ENCODE measurements at regions not wholly inside any gene's neighbourhood (a gene's known extent, or its start where the extent isn't known, plus 50 kb on each side); places are given as distances from the start of the nearest gene placed in this dataset.

GRCh38 chr5:143761663-143762062, 50.3 kb upstream of the HMHB1 start:
- DNase-seq (ENCODE audit: low spot score): no peak

GRCh38 chr5:143760755-143761154, 51.2 kb upstream of the HMHB1 start:
- DNase-seq (ENCODE audit: low spot score): no peak

GRCh38 chr5:143760131-143760505, 51.8 kb upstream of the HMHB1 start:
- DNase-seq (ENCODE audit: low spot score): no peak

DNA sequence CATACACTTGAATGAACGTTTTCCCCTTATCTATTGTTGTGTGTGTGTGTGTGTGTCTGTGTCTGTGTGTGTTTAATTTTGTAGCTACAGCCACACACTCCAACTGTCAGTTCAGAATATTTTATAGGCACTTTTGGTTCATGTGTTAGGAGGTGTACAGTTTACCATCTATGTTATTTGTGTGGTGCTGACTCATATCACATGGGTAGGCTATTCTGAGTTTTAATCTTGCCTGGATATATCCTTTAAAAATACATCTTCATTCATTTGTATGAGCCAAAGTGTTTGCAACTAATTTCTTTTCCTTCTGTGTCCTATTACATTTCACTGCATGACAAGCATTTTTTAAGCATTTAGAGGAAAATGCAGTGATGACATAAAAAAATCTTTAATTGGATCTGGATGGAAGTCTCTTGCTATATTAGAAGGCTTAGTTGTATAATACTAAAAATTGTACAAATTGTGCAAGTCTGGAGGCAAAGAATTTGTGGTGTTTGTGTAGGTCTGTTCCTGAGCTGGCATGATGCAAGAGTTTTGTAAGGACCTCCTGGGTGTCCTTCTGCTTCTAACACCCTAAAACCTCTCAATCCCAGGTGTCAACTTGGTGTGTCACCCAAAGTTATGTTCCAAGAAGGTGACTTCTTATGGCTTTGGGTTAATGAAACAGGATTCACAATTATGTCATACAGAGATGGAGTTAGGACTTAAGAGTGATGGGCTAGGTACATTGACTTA, 52.4 kb upstream of the HMHB1 start:
- DNase-seq (ENCODE audit: low spot score): no peak

DNA sequence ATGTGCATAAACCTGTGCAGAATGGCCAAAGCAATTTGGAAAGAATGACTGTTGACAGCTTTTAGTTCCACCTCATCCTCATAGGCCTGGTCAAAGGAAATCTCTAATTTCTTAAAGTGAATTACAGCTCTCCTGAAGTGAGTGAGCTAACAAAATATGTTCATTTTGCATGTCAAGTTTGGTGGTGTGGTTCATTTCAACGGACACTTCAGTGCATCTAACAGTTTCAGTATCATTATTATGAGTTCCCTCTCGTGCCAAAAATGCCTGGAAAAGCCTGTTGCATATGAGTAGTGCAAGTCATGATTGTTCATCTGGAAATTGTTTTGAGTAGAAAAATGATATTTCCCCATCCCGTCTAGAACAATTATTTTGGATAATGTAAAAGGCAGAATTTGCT, 53.2 kb upstream of the HMHB1 start:
- DNase-seq (ENCODE audit: low spot score): no peak

GRCh38 chr5:143758015-143758414, 53.9 kb upstream of the HMHB1 start:
- DNase-seq (ENCODE audit: low spot score): no peak

DNA sequence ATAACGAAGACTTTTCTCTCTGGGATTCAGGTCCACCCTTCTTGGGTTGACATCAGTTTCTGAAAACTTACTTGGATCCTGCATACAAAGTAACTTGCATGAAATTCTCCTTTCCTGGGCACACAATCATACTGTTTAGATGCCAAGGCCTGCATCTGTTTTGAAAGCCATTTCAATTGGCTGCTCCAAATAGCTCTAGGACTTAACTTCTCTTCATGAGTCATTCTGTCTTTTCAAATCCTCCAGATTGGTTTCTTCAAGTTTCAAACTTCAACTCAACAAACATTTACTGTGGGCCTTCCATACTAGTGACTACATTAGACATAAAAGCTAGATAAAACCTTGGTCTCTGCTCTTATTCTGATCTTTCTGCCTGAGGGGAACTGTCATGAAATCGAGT, 54.8 kb upstream of the HMHB1 start:
- DNase-seq (ENCODE audit: low spot score): no peak

GRCh38 chr5:143755966-143756365, 56.0 kb upstream of the HMHB1 start:
- DNase-seq (ENCODE audit: low spot score): no peak

GRCh38 chr5:143752165-143752850, 59.7 kb upstream of the HMHB1 start:
- no peak for DNase-seq (ENCODE audit: low spot score)

GRCh38 chr5:143751342-143751741, 60.6 kb upstream of the HMHB1 start:
- no peak for DNase-seq (ENCODE audit: low spot score)

- no peak for DNase-seq (ENCODE audit: low spot score)
Measured at GRCh38 chr5:143749581-143750205, 62.3 kb upstream of the HMHB1 start.

DNA sequence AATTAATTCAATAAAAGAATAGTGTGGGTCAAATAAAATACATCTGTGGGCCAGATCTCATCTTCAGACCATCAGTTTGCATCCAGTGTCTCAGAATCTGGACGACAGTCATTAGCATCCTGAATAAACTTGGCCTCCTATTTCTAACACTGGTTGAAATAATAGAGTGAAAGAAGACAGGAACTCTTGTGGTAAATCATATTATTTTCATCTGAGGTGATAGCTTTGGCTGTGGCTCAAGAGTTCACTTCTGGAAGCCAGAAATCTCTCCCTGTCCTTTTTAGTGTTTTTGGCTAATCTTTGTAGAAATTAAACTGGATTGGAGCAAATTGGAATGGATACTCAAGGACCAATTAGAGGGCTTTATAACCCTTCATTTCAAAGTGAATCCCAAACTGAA, 63.4 kb upstream of the HMHB1 start:
- no peak for DNase-seq (ENCODE audit: low spot score)

- no peak for DNase-seq (ENCODE audit: low spot score)
Measured at GRCh38 chr5:143742951-143743350, 69.0 kb upstream of the HMHB1 start.

DNA sequence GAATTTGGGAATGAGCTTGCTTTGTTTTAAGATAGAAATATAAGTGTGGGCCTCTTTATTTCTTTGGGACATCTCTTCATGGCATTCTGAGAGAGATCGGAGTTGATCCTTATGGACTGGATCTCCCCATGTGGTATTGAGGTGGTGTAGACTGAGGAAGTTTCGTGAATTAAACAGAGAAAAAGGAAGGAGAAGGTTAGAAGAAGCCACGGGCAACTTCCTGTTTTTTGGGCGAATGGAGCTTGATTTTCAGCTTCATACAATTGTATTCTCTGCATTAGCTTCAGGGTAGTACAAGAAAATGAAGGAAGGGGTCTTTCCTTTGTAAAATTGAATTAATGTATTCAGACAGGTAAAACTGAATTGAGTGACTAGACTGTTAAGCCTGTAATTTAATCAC, 70.5 kb upstream of the HMHB1 start:
- no peak for DNase-seq (ENCODE audit: low spot score)

GRCh38 chr5:143740956-143741355, 71.0 kb upstream of the HMHB1 start:
- no peak for DNase-seq (ENCODE audit: low spot score)

- DNase-seq (ENCODE audit: low spot score): no peak
Measured at GRCh38 chr5:143739746-143740145, 72.2 kb upstream of the HMHB1 start.

DNA sequence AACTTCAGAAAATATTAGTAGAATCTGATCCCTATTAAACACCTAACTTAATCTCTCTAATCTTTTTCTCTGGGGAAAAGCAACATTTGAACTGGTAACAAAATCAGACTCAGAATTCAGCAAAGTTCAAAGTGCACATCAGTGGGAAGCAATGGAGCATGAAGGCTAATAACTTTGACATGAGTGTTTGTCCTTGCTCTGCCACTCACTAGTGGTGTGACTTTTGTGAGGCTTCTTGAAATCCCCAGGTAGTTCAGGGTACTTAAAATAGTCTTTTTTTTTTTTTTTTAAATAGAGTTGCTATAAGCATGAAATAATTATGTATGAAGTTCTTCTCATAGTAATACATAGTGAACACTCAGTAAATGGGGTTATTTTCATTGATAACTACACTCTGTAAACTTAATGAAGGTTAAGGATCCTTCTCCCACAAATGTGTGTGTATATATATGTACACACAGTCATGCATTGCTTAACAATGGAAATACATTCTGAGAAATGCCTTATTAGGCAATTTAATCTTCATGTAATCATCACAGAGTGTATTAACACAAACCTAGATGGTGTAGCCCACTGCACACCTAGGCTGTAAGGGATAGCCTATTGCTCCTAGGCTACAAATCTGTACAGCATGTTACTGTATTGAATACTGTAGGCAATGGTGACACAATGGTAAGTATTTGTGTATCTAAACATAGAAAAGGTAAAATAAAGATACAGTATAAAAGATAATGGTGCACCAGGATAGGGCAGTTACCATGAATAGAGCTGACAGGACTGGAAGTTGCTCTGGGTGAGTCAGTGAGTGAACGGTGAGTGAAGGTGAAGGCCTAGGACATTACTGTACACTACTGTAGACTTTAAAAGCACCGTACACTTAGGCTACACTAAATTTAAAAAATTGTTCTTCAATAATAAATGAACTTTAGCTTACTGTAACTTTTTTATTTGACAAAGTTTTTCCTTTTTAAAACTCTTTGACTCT, 73.3 kb upstream of the HMHB1 start:
- no peak for DNase-seq (ENCODE audit: low spot score)

- no peak for DNase-seq (ENCODE audit: low spot score)
Measured at GRCh38 chr5:143737062-143737461, 74.9 kb upstream of the HMHB1 start.

DNA sequence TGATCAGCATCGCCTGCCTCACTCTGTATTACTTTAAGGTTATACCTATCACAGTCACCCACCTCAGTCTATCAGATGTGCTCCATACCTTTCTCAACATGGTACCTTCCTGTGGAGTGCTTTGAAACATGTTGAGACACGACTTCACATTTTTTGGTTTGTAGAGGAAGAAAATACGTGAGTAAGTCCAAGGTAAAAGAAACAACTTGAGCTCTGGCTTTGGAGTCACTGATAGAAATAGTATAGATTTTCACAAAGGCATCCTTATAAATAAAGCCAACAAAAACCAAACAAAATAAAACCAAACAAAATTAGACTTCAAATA, 77.5 kb upstream of the HMHB1 start:
- DNase-seq (ENCODE audit: low spot score): no peak

DNA sequence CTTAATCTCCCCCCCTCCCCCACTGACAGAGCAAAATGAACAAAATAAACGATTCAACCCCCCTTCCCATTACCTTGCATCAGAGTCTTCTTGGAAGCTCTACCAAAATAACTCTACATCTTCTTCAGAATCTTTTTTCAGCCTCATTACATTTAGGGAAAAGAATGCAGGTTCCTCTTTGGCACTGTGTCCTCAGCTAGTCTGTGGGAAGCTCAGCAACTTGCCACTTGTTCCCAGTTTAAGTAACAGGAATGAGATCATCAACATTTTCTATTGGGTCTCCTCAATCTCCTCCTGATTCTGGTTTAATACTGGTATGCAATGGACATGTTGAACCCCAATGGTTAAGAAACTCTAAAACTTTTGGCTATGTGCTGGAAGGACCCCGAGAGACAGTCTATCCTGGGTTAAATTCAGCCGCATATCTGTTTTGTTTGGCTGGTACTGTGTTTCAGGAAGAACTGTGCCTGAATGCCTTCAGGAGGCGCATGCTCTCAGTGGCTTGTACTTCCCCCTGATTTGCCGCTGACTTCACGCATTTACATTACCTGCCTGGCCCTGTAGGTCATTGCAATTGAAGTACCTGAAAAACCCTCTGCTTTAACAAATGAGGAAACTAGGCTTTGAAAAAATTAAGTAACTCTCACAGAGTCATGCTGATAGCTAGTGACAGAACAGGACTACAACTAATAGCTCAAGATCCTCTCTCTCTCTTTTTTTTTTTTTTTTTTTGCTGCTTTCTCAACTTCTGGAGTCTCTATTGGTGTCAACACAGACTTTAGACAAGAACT, 78.1 kb upstream of the HMHB1 start:
- no peak for DNase-seq (ENCODE audit: low spot score)

DNA sequence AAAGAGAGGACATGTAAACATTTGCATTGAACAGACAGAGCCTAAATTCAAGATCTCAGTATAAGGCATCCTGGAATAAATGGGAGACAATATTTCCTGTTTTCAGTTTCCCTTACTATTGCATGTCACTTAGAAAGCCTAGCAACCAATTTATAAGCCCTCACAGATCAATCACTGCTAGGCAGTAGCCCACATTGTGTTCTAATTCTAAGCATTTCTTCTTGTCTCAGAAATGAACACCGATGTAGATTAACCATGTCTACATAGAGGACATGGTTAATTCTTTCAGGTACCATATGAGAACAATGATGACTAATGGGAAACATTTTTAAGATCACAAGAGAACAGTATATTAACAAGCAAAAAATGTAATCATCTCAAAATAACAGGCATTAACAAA, 79.6 kb upstream of the HMHB1 start:
- no peak for DNase-seq (ENCODE audit: low spot score)
